T-helper 1 cell treated with Interleukin-12 subunit alpha and Interleukin-12 subunit beta and Interleukin-4 antibody, amounts not matched to agents 30 μg/mL and 1 μg/mL, for 36 hours (primary cell): ENCODE measurements at regions not wholly inside any gene's neighbourhood (a gene's known extent, or its start where the extent isn't known, plus 50 kb on each side); places are given as distances from the start of the nearest gene placed in this dataset.

Experiments
- H3K27ac Mint-ChIP-seq: one replicate; pipeline ENCODE4 v1.8.0; 2021; ENCODE audit warnings: mild to moderate bottlenecking, mixed read lengths
- H3K27me3 Mint-ChIP-seq: one replicate; pipeline ENCODE4 v1.8.0; 2021; ENCODE audit warnings: low read depth, mixed read lengths
- H3K36me3 Mint-ChIP-seq: one replicate; pipeline ENCODE4 v1.8.0; 2021; ENCODE audit warnings: low read depth, mixed read lengths
- H3K4me1 Mint-ChIP-seq: one replicate; pipeline ENCODE4 v1.8.0; 2021; ENCODE audit warnings: low read depth, mixed read lengths
- H3K4me3 Mint-ChIP-seq: one replicate; pipeline ENCODE4 v1.8.0; 2021; ENCODE audit warnings: mild to moderate bottlenecking, moderate library complexity, mixed read lengths
- H3K9me3 Mint-ChIP-seq: one replicate; pipeline ENCODE4 v1.8.0; 2021; ENCODE audit warnings: mixed read lengths

DNA sequence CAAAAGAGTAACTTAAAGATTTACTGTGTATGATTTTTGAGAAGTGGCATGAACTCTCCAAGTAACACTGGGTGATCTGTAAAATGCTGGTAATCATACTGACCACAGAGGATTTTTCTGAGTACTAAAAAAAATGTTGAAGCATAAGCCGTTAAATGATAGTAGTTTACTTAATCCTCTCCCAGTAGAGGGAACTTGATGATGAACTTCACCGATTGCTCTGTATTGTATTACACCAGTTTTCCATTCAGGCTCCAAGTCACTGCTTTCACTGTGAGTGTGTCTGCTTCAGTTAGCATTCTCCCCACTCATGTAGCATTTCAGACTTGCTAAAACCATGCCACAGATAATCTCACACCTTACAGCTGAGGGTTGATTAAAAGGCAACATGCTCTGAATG is 294.1 kb downstream of the GBA3 start:
- Mint-ChIP-seq H3K9me3 (no peaks in the 10 kb centered on the region), H3K4me1 (no peaks in the 10 kb centered on the region), H3K36me3 (no peaks in the 10 kb centered on the region), H3K27me3 (no peaks in the 10 kb centered on the region), H3K4me3 (no peak overlapping the region), H3K27ac (no peak overlapping the region)

DNA sequence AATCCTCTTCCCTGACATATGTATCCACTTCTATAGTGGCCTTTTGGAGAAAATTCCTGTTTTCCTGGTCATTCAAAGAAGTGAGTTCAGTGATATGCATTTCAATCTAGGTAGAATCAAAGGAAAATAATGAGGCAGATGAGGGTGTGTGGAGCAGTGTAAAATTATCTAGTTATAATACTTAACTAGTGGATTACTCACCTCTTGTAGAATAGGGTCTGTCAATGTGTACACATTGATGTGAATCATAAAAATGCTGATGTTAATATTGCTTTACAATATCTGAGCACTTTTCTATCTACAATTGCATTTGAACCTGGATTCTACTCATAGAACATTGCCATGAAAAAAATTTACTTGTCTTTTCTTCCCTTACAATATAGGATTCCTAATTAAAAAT is 293.5 kb downstream of the GBA3 start:
- H3K27ac Mint-ChIP-seq: no peak overlapping the region
- H3K4me1 Mint-ChIP-seq: no peaks in the 10 kb centered on the region
- no peaks in the 10 kb centered on the region for H3K9me3 Mint-ChIP-seq
- no peaks in the 10 kb centered on the region for H3K36me3 Mint-ChIP-seq
- no peak overlapping the region for H3K4me3 Mint-ChIP-seq
- no peaks in the 10 kb centered on the region for H3K27me3 Mint-ChIP-seq

DNA sequence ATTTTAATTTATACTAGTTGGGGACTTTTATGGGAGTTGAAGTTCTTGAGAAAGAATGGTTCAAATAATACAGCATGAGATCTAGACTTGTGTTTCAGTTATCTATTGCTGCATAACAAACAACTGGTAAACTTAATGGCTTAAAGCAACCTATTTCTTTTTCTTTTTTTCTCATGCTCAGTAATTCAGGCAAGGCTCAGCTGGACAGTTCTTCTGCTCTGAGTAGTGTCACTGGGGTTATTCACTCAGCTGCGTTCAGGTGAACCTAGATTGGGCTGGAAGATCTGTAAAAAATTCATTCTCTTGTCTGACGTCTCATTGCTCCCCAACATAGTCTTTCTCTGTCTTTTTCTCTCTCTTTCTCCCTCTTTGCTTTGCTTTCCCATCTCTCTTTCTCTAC is 291.7 kb downstream of the GBA3 start:
- no peak overlapping the region for H3K27ac Mint-ChIP-seq
- H3K36me3 Mint-ChIP-seq: no peaks in the 10 kb centered on the region
- H3K4me1 Mint-ChIP-seq: no peaks in the 10 kb centered on the region
- no peaks in the 10 kb centered on the region for H3K27me3 Mint-ChIP-seq
- H3K4me3 Mint-ChIP-seq: no peak overlapping the region
- H3K9me3 Mint-ChIP-seq: no peaks in the 10 kb centered on the region

DNA sequence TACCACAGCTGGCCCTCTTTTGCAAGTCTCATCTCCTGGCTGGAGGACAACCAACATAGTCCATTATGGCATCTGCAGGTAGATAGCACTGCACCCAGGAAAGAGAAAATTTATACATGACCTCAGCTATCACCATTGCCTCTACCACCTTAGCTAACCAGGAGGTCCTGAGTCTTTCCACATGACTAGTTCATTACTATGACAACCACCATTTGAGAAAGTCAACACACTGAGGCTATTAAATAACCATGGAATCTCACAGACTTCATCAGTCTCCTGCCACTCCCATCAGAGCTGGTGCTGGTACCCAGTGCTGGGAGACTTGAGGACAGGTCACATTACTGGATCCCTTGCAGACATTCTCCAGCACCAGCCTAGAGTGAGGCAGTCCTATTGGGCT is 285.9 kb downstream of the GBA3 start:
- H3K27me3 Mint-ChIP-seq: no peaks in the 10 kb centered on the region
- no peaks in the 10 kb centered on the region for H3K9me3 Mint-ChIP-seq
- no peak overlapping the region for H3K4me3 Mint-ChIP-seq
- no peak overlapping the region for H3K27ac Mint-ChIP-seq
- no peaks in the 10 kb centered on the region for H3K4me1 Mint-ChIP-seq
- H3K36me3 Mint-ChIP-seq: no peaks in the 10 kb centered on the region

DNA sequence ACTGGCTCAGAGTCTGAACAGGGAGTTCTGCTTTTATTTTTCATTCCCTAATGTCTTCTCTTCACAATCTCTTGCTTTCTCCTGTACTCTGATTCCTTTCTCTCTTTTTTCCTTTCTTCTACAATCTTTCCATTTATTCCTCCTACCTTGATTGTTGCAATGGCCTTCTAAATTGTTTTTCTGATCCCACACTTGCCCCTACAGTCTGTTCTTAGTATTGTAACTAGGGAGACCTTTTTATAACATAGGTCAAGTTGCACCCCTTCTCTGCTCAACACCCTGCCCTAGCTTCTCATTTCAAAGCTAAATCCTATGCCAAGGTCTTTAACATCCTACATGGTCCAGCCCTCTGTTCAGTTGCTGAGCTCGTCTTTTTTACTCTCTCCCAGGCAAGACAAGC is 277.9 kb downstream of the GBA3 start:
- Mint-ChIP-seq H3K9me3 (peaks cover 3% of the 10 kb centered on the region), H3K36me3 (no peaks in the 10 kb centered on the region), H3K4me1 (no peaks in the 10 kb centered on the region), H3K27ac (no peak overlapping the region), H3K4me3 (no peak overlapping the region), H3K27me3 (no peaks in the 10 kb centered on the region)

DNA sequence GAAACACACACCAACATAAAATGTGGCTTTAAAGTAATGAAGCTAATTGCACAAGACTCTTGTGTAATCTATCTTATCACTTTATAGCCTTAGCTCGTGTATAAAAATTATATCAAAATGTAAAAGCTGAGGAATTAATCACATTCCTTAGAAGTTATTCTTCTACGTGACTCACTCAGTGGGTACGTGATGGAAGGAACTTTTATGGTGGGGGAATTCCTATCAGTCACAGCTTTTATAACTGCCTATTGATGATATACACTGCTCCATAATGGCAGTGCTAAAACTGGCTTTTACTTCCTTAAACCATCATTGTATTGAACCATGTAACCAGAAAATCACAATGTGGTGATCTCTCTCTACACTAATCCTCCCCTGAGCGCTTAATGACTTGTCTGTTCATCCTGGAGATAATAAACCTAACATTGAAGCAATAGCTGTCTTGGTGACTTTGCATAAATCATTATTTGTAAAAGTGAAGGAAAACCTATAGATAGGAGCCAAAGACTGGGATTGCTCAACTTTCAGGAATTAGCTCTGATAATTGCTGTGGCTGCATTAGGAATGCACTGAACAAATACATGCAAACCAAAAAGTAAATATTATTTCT is 276.7 kb downstream of the GBA3 start:
- H3K27ac Mint-ChIP-seq: no peak overlapping the region
- H3K36me3 Mint-ChIP-seq: no peaks in the 10 kb centered on the region
- no peaks in the 10 kb centered on the region for H3K27me3 Mint-ChIP-seq
- peaks cover 3% of the 10 kb centered on the region for H3K9me3 Mint-ChIP-seq
- no peak overlapping the region for H3K4me3 Mint-ChIP-seq
- H3K4me1 Mint-ChIP-seq: no peaks in the 10 kb centered on the region

DNA sequence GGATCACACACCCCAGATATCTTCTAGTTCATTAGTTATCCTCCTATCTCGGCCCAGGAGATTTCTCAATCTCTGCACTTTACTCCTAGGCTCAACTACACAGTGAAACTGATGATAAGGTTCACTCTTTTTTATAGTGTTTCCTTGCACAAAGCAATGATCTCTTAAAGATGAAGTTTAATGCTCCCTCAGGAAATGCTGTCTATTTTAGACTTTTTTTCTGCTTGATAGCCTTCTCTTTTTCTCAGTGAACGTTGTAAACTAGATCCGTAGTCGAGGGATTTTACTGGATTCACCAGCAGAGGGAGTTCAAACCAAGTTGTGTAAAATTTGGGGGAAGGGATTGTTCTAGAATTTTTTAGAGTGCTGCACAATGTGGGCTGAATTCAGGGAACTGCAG is 269.6 kb downstream of the GBA3 start:
- H3K9me3 Mint-ChIP-seq: no peaks in the 10 kb centered on the region
- no peaks in the 10 kb centered on the region for H3K4me1 Mint-ChIP-seq
- H3K27me3 Mint-ChIP-seq: no peaks in the 10 kb centered on the region
- no peak overlapping the region for H3K4me3 Mint-ChIP-seq
- H3K36me3 Mint-ChIP-seq: no peaks in the 10 kb centered on the region
- no peak overlapping the region for H3K27ac Mint-ChIP-seq

DNA sequence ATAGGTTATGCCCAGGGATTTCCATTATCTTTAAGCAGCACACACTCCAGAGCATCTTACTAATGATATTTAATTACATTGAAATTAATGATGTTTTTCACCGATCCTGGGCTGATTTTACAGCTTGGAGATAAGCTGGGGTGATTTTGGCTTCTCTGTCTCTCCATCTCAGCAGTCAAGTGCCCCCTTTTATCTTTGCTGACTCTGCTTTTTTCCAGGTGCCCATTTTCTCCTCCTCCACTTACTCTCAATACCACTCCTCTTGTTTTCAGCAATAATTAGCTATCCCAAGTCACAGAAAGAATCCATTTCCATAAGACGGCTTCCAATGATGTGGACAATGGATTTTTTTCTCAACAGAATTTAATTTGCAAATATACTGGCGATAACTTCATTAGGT is 266.7 kb downstream of the GBA3 start:
- Mint-ChIP-seq H3K4me3 (no peak overlapping the region), H3K36me3 (no peaks in the 10 kb centered on the region), H3K9me3 (no peaks in the 10 kb centered on the region), H3K27me3 (no peaks in the 10 kb centered on the region), H3K27ac (no peak overlapping the region), H3K4me1 (no peaks in the 10 kb centered on the region)

DNA sequence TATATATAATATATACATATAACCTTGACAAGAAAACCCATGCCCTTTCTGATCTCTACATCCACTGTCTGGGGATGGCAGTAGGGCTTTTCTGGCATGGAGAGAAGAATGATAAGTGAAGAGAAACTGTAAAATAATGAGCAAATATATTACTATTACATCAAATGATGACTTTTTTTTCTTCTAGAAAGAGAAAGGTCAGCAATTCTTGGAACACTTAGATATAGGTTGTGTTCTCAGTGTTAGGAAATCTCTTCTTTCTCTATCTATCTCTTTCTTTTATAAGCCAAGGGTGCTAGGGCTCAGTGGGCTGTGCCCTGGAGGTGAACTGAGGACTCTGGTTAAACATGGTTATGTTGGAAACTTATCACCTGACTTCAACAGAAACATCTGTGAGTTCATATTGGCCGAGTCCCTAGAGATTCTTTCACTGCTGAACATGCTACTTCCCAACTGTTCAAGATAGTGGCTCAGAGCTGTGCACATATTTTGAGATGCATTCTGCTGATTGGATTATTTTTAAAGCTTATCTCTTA is 265.1 kb downstream of the GBA3 start:
- Mint-ChIP-seq H3K27me3 (no peaks in the 10 kb centered on the region), H3K4me1 (no peaks in the 10 kb centered on the region), H3K4me3 (no peak overlapping the region), H3K9me3 (no peaks in the 10 kb centered on the region), H3K27ac (no peak overlapping the region), H3K36me3 (no peaks in the 10 kb centered on the region)

DNA sequence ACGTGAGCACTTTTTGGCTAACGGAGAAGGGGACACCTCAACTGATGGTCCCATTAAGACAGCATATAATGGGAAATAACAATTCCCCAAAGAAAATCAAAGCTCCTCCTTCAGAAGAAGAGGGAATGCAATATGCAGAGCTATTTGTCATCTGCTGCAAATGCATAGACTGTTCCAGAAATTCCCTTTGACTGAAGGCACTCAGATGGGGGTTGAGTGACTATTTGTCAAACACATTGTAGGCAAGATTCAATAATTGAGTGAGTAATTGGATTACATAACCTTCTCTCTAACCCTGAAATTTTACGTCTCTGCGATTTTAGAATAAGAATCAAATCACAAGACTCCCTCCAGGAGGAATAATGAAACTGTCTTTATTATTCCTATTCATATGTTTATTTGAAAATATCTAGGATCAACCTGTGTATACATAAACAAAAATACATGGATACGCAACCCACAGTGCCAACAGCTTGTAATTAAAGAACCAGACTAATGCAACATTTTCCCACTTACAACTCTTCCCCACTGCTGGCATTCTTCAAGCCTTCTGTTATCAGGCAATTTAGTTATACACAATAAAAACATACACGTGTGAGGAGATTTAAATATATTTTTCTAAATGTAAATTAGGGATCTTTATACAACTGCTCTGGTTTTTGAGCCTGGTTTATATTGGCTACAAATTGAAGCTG is 256.6 kb downstream of the GBA3 start:
- H3K4me1 Mint-ChIP-seq: no peaks in the 10 kb centered on the region
- no peaks in the 10 kb centered on the region for H3K27me3 Mint-ChIP-seq
- H3K27ac Mint-ChIP-seq: no peak overlapping the region
- H3K4me3 Mint-ChIP-seq: no peak overlapping the region
- no peaks in the 10 kb centered on the region for H3K36me3 Mint-ChIP-seq
- no peaks in the 10 kb centered on the region for H3K9me3 Mint-ChIP-seq

DNA sequence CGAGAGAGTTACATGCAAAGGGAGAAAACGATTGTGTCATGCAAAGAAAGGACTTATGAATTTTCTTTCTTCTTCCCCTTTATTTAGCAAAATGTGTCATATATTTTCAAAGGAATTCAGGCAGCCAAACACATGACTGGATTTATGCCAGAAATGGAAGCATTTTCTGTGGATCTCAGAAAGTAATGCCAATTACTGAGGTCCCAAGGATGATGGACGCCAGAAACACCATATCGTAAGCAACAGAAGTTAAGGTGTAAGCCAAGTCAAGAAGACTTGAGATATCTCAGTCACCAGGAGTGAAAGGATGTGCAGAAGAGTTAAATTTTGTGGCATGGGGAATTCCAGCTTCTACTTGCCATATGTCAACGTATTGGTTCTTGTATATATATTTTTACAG is 255.1 kb downstream of the GBA3 start:
- no peaks in the 10 kb centered on the region for H3K36me3 Mint-ChIP-seq
- H3K4me1 Mint-ChIP-seq: no peaks in the 10 kb centered on the region
- H3K4me3 Mint-ChIP-seq: no peak overlapping the region
- H3K9me3 Mint-ChIP-seq: no peaks in the 10 kb centered on the region
- H3K27ac Mint-ChIP-seq: no peak overlapping the region
- H3K27me3 Mint-ChIP-seq: no peaks in the 10 kb centered on the region

DNA sequence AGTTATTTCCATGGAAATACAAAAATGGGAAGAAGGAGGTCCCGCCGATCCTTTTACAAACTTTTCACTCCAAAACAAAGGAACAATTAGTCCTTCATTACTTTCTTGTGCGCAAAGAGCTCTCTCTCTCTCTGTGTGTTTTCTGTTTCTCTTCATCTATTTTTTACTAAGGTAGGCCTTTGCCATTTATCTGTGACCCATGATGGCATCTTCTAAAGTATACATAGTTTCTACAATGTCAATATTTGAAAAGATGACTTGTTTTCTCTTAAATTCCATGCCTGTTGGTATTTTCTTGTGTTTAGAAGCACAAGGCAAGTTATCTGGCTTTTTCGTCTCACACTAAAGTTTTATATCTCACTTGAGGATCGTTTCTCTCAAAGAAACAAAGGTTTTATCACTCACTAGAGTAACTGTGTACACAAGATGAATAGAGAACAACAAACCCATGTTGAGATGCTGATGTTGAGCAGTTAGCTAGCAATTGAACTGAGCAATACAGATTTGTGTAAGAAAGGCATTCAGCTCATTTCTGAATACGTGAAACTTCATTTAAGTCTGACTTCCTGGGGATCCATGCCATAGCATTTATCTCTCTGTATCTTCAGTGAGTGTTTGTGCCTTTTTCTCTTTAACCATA is 250.3 kb downstream of the GBA3 start:
- Mint-ChIP-seq H3K4me3 (no peak overlapping the region), H3K27ac (no peak overlapping the region), H3K4me1 (no peaks in the 10 kb centered on the region), H3K36me3 (no peaks in the 10 kb centered on the region), H3K27me3 (no peaks in the 10 kb centered on the region), H3K9me3 (no peaks in the 10 kb centered on the region)

DNA sequence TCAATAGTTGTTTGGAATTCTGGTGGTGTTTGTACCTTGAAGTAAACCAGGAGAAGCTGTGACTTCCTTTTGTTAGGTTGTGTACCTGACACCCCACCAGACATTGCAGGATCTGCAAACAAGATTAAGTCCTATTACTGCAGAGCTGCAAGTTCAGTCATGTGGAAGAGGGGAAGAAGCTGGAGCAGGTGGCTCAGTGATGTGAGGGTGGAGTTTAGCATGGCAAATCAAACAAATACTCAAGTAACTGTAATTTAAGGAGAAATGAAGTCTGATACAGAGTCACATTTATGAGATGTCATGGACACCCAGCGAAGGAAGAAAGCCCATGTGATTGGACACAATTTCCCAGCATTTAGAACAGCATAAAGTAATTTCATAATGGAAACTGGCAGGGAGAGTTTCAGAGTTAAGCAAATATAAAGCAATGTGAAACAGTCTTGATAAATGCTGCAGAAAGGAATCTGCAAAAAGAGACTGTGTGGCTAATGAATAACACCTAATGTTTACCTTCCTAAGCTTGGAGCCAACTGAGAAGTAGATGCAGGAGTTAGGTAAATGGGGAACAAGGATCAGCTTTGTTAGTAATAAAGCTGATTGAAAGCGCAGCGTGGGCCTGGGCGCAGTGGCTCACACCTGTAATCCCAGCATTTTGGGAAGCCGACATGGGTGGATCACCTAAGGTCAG is 249.1 kb downstream of the GBA3 start:
- Mint-ChIP-seq H3K36me3 (no peaks in the 10 kb centered on the region), H3K4me3 (no peak overlapping the region), H3K4me1 (no peaks in the 10 kb centered on the region), H3K27me3 (no peaks in the 10 kb centered on the region), H3K9me3 (no peaks in the 10 kb centered on the region), H3K27ac (no peak overlapping the region)

DNA sequence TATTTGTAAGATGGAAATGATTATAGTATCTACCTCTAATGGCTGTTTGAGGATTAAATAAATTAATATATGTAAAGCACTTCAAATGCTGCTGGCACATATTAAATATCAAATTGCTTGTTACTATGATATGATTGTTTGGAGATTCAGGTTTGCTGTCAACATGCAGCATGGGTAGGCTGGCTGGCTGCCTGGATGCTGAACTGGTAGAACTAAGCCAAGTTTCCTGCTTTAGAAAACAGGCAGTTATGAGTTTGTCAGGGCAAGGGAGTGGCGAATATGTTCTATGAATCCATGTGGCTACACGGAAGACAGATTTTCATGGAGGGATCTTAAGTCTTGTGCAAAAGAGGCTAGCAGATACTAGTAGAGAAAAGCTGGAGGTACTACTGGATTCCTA is 239.6 kb downstream of the GBA3 start:
- Mint-ChIP-seq H3K27me3 (no peaks in the 10 kb centered on the region), H3K27ac (no peak overlapping the region), H3K4me3 (no peak overlapping the region), H3K4me1 (no peaks in the 10 kb centered on the region), H3K9me3 (no peaks in the 10 kb centered on the region), H3K36me3 (no peaks in the 10 kb centered on the region)

DNA sequence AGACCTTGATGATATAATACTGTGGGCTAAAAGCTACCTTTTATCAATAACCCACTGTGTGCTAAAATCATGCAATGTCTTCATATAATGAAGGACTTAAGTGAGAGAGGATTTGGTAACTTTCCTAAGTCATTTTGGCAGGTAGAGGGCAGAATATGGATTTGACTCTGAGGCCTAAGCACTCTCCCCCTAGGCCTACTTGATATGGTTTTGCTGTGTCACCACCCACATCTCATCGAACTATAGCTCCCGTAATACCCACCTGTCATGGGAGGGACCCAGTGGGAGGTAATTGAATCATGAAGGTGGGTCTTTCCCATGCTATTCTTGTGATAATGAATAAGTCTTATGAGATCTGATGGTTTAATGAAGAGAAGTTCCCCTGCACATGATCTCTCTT is 229.7 kb downstream of the GBA3 start:
- no peak overlapping the region for H3K27ac Mint-ChIP-seq
- H3K9me3 Mint-ChIP-seq: no peaks in the 10 kb centered on the region
- no peaks in the 10 kb centered on the region for H3K27me3 Mint-ChIP-seq
- H3K36me3 Mint-ChIP-seq: no peaks in the 10 kb centered on the region
- no peaks in the 10 kb centered on the region for H3K4me1 Mint-ChIP-seq
- H3K4me3 Mint-ChIP-seq: no peak overlapping the region
